HepG2 (cell line): ENCODE measurements at regions not wholly inside any gene's neighbourhood (a gene's known extent, or its start where the extent isn't known, plus 50 kb on each side); places are given as distances from the start of the nearest gene placed in this dataset.
A peak's percentile ranks its signal among the peaks of the same experiment; 100 is the strongest.

ENCODE experiments used
- ATAC-seq: fragments of 200-7000 bp; cut with Tn5 transposase; 3 replicates; pipeline ENCODE4 v1.9.1; 2020; ENCODE audit warnings: mild to moderate bottlenecking, moderate library complexity
- BruUV-seq: library from RNA; stranded (reverse); fragments of 400-500 nt; replicated peaks from 2 replicates; lab custom pipeline; 2021; lab: Mats Ljungman, UMichigan
- CTCF ChIA-PET: fragments of 300-600 bp; formaldehyde crosslinking; extraction: SDS; loops from one replicate; lab custom pipeline; 2021; ENCODE audit warnings: low total read pairs, inconsistent platforms, low intra/inter-chr PET ratio; lab: Yijun Ruan, JAX
- POLR2A ChIA-PET: fragments of 350-600 bp; sonication (Branson Sonifier 250); formaldehyde crosslinking; loops from one replicate; lab custom pipeline; 2020; ENCODE audit warnings: antibody characterized with exemption, inconsistent platforms; lab: Yijun Ruan, JAX
- DNase-seq: peaks from one replicate; pipeline ENCODE4 v3.0.0-alpha.2; 2015; ENCODE audit warnings: low spot score
- FAIRE-seq: peaks from 3 replicates; lab custom pipeline; 2011; peaks lifted over from hg19 to GRCh38; lab: Jason Lieb, UNC
- H2AFZ ChIP-seq: one replicate; pipeline ENCODE4 v1.6.1; 2011; ENCODE audit warnings: low read length, inconsistent platforms
- H3K27ac ChIP-seq: fragments of 300-600 bp; 3 replicates; pipeline ENCODE4 v1.8.0; 2011; ENCODE audit warnings: mixed run types, mild to moderate bottlenecking, mixed read lengths, low read length, inconsistent platforms; ENCODE audit not compliant: insufficient read depth; ENCODE audit errors: extremely low read length
- H3K27me3 ChIP-seq, 2 experiments: fragments of 200-600 bp in 1 of 2; 2 replicates in 1 of 2; 3 replicates in 1 of 2; pipeline versions ENCODE4 v1.6.0 to v1.8.0; 2011; ENCODE audit warnings: low read length in 2 of 2, mild to moderate bottlenecking in 2 of 2, moderate library complexity in 2 of 2, inconsistent platforms in 1 of 2; ENCODE audit not compliant: insufficient read depth in 2 of 2, control insufficient read depth in 1 of 2
- H3K36me3 ChIP-seq, 2 experiments: fragments of 200-600 bp in 1 of 2; replicated peaks in 1 of 2; 2 replicates in 1 of 2; 3 replicates in 1 of 2; pipeline versions ENCODE4 v1.5.1 to v1.8.0; 2011; ENCODE audit warnings: low read length in 2 of 2, inconsistent platforms in 1 of 2; ENCODE audit not compliant: insufficient read depth in 2 of 2, control insufficient read depth in 1 of 2
- H3K4me1 ChIP-seq: 2 replicates; pipeline ENCODE4 v1.5.1; 2012; ENCODE audit warnings: low read length, inconsistent platforms; ENCODE audit not compliant: insufficient read depth
- H3K4me2 ChIP-seq: 2 replicates; pipeline ENCODE4 v1.6.0; 2011; ENCODE audit warnings: low read depth, low read length, inconsistent platforms
- H3K4me3 ChIP-seq, 3 experiments: fragments of 200-600 bp in 1 of 3; sonication (generic), shearing (Covaris generic) in 1 of 3; replicated peaks in 1 of 3; 2 replicates each; pipeline ENCODE4 v1.5.1; 2011 to 2016; ENCODE audit warnings: low read length in 3 of 3, inconsistent platforms in 2 of 3, low read depth in 2 of 3, mild to moderate bottlenecking in 2 of 3, control low read depth in 1 of 3, mixed read lengths in 1 of 3; ENCODE audit not compliant: insufficient read depth in 1 of 3
- H3K79me2 ChIP-seq: one replicate; pipeline ENCODE4 v1.6.1; 2011; ENCODE audit warnings: low read length, inconsistent platforms; ENCODE audit not compliant: insufficient read depth
- H3K9ac ChIP-seq: 2 replicates; pipeline ENCODE4 v1.6.0; 2011; ENCODE audit warnings: mild to moderate bottlenecking, low read depth, low read length, inconsistent platforms; ENCODE audit not compliant: insufficient read depth
- H3K9me3 ChIP-seq: 2 replicates; pipeline ENCODE4 v1.5.1; 2012; ENCODE audit warnings: mild to moderate bottlenecking, low read length
- H4K20me1 ChIP-seq: 2 replicates; pipeline ENCODE4 v1.6.0; 2011; ENCODE audit warnings: inconsistent platforms, mild to moderate bottlenecking, low read length, moderate library complexity; ENCODE audit not compliant: insufficient read depth
- MAFF ChIP-seq: IDR thresholded peaks from 2 replicates; pipeline ENCODE4 v1.6.1; 2011; ENCODE audit warnings: low read depth, low read length, improper control_type of control experiment
- MAFK ChIP-seq, 2 experiments: IDR thresholded peaks in 1 of 2; conservative IDR thresholded peaks in 1 of 2; 2 replicates each; pipeline ENCODE4 v1.6.1; 2011; ENCODE audit warnings: improper control_type of control experiment in 2 of 2, low read length in 2 of 2
- RFX5 ChIP-seq: IDR thresholded peaks from 2 replicates; pipeline ENCODE4 v1.6.1; 2011; ENCODE audit warnings: low read depth, low read length, improper control_type of control experiment
- ZFX ChIP-seq: sonication (generic); formaldehyde crosslinking; IDR thresholded peaks from 2 replicates; pipeline ENCODE4 v1.4.0; 2020; ENCODE audit warnings: mild to moderate bottlenecking, low read depth, missing genetic modification reagents, moderate library complexity
- ZNF224 ChIP-seq: sonication (generic); formaldehyde crosslinking; IDR thresholded peaks from 2 replicates; pipeline ENCODE4 v1.5.0; 2020; ENCODE audit warnings: mild to moderate bottlenecking, missing genetic modification reagents
- ZNF260 ChIP-seq: sonication (generic); formaldehyde crosslinking; IDR thresholded peaks from 2 replicates; pipeline ENCODE4 v1.4.0; 2020; ENCODE audit warnings: missing genetic modification reagents, low read depth, mild to moderate bottlenecking, borderline replicate concordance
- WGBS: methylation state at CpG from one replicate; pipeline ENCODE4 v1.1.6; 2017; ENCODE audit warnings: low lambda C conversion rate; 5-methylcytosine and 5-hydroxymethylcytosine counted together
- in situ Hi-C: cut with HindIII; loops from 2 replicates; pipeline ENCODE4 v1.10.0; 2017; ENCODE audit warnings: low pct_unique_long_range_greater_than_20kb; ENCODE audit not compliant: extremely low pct_ligation_motif_present
- intact Hi-C: fragments of 100-400 bp; cut with micrococcal nuclease; formaldehyde crosslinking; loops from one replicate; pipeline ENCODE4 v1.10.0; 2022; ENCODE audit not compliant: unreplicated experiment
- TF ChIP-seq, protein P1 (sequence below): IDR thresholded peaks from 2 replicates; pipeline ENCODE4 v1.6.1; 2016; ENCODE audit warnings: missing compliant biosample characterization, missing genetic modification reagents, borderline replicate concordance
- TF ChIP-seq, protein P2 (sequence below): sonication (generic); formaldehyde crosslinking; IDR thresholded peaks from 2 replicates; pipeline ENCODE4 v1.8.1; 2023; ENCODE audit warnings: mild to moderate bottlenecking, moderate library complexity, missing genetic modification reagents
- TF ChIP-seq, protein P3 (sequence below): sonication (generic); formaldehyde crosslinking; IDR thresholded peaks from 2 replicates; pipeline ENCODE4 v1.4.0; 2020; ENCODE audit warnings: missing genetic modification reagents
- TF ChIP-seq, protein P4 (sequence below): sonication (generic); formaldehyde crosslinking; IDR thresholded peaks from 2 replicates; pipeline ENCODE4 v1.4.0; 2020; ENCODE audit warnings: missing genetic modification reagents
- TF ChIP-seq, protein P5 (sequence below): sonication (generic); formaldehyde crosslinking; IDR thresholded peaks from 2 replicates; pipeline ENCODE4 v1.8.0; 2022; ENCODE audit warnings: mild to moderate bottlenecking, missing genetic modification reagents, moderate library complexity
- TF ChIP-seq, protein P6 (sequence below): sonication (generic); formaldehyde crosslinking; IDR thresholded peaks from 2 replicates; pipeline ENCODE4 v1.4.0; 2020; ENCODE audit warnings: mild to moderate bottlenecking, missing genetic modification reagents

DNA sequence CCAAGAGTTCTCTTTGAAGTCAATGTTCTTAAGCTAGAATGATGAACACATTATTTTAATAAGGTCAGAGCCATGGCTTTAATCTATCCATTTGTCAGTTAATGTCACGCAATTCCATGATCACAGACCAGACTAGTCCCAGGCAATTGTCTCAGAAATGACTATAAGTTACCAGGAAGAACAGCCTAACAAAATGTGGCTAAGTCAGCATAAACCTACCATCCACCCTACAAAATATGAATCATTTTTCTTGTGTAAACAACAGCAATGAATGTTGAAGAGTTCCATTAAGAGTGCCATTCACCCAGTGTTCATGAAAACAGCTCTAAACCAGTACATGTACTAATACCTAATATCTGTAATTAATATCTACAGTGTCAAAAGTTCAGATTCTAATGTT lies 127.5 kb downstream of the KCTD12 start:
- H4K20me1 ChIP-seq, result no peaks in the 10 kb centered on the region
- H3K27ac ChIP-seq, result no peak overlapping the region
- ATAC-seq (no peak), FAIRE-seq (no peak), DNase-seq (no peak)
- H3K4me3 ChIP-seq, result no peak overlapping the region
- WGBS, result 5% methylated on average over 1 of the region's 1 CpG
- H3K27me3 ChIP-seq, result no peaks in the 10 kb centered on the region; a peak in 1 of 5 replicates
- H3K4me2 ChIP-seq, result no peak overlapping the region
- ChIA-PET CTCF (no interaction called here), POLR2A (no interaction called here)
- no peak overlapping the region for H3K9ac ChIP-seq
- in situ Hi-C loops, result no loop called here
- no TSS peak for BruUV-seq
- TF ChIP-seq, protein P1, sequence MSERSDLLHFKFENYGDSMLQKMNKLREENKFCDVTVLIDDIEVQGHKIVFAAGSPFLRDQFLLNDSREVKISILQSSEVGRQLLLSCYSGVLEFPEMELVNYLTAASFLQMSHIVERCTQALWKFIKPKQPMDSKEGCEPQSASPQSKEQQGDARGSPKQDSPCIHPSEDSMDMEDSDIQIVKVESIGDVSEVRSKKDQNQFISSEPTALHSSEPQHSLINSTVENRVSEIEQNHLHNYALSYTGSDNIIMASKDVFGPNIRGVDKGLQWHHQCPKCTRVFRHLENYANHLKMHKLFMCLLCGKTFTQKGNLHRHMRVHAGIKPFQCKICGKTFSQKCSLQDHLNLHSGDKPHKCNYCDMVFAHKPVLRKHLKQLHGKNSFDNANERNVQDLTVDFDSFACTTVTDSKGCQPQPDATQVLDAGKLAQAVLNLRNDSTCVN (CRISPR knock-in tag), result no peak
- TF ChIP-seq, protein P2, sequence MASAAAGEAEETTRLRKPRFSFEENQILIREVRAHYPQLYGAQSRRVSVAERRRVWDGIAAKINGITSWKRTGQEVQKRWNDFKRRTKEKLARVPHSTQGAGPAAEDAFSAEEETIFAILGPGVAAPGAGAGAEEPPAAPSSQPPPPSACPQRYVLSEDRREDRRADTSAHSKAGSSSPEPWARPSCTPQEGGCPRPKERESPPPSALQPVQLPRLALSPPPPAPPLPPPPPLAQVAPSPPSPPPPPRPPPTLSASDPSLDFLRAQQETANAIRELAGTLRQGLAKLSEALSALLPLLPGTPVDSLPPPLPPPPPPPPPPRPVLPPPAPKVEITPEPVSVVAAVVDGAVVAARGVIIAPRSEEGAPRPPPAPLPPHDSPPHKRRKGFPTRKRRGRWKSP (CRISPR knock-in tag), result no peak
- TF ChIP-seq, protein P3, sequence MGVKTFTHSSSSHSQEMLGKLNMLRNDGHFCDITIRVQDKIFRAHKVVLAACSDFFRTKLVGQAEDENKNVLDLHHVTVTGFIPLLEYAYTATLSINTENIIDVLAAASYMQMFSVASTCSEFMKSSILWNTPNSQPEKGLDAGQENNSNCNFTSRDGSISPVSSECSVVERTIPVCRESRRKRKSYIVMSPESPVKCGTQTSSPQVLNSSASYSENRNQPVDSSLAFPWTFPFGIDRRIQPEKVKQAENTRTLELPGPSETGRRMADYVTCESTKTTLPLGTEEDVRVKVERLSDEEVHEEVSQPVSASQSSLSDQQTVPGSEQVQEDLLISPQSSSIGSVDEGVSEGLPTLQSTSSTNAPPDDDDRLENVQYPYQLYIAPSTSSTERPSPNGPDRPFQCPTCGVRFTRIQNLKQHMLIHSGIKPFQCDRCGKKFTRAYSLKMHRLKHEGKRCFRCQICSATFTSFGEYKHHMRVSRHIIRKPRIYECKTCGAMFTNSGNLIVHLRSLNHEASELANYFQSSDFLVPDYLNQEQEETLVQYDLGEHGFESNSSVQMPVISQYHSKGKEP (CRISPR knock-in tag), result no peak
- TF ChIP-seq MAFK (conservative IDR thresholded peaks at IDR 0.05 in 1 of 2, IDR thresholded peaks at IDR 0.05 in 1 of 2; ENCODE audit: low read length in 2 of 2) (peak; percentile 17 to 45; a peak in 2 of 4 replicates), RFX5 (no peak), ZNF224 (CRISPR knock-in tag) (no peak), ZFX (CRISPR knock-in tag) (no peak), ZNF260 (CRISPR knock-in tag) (no peak), MAFF (0 out of 2 replicates have a peak, but pooled peaks have one; percentile 17)
- TF ChIP-seq, protein P4, sequence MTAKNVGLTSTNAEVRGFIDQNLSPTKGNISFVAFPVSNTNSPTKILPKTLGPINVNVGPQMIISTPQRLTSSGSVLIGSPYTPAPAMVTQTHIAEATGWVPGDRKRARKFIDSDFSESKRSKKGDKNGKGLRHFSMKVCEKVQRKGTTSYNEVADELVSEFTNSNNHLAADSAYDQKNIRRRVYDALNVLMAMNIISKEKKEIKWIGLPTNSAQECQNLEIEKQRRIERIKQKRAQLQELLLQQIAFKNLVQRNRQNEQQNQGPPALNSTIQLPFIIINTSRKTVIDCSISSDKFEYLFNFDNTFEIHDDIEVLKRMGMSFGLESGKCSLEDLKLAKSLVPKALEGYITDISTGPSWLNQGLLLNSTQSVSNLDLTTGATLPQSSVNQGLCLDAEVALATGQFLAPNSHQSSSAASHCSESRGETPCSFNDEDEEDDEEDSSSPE (CRISPR knock-in tag), result no peak
- TF ChIP-seq, protein P5, sequence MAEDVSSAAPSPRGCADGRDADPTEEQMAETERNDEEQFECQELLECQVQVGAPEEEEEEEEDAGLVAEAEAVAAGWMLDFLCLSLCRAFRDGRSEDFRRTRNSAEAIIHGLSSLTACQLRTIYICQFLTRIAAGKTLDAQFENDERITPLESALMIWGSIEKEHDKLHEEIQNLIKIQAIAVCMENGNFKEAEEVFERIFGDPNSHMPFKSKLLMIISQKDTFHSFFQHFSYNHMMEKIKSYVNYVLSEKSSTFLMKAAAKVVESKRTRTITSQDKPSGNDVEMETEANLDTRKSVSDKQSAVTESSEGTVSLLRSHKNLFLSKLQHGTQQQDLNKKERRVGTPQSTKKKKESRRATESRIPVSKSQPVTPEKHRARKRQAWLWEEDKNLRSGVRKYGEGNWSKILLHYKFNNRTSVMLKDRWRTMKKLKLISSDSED (CRISPR knock-in tag), result no peak
- TF ChIP-seq, protein P6, sequence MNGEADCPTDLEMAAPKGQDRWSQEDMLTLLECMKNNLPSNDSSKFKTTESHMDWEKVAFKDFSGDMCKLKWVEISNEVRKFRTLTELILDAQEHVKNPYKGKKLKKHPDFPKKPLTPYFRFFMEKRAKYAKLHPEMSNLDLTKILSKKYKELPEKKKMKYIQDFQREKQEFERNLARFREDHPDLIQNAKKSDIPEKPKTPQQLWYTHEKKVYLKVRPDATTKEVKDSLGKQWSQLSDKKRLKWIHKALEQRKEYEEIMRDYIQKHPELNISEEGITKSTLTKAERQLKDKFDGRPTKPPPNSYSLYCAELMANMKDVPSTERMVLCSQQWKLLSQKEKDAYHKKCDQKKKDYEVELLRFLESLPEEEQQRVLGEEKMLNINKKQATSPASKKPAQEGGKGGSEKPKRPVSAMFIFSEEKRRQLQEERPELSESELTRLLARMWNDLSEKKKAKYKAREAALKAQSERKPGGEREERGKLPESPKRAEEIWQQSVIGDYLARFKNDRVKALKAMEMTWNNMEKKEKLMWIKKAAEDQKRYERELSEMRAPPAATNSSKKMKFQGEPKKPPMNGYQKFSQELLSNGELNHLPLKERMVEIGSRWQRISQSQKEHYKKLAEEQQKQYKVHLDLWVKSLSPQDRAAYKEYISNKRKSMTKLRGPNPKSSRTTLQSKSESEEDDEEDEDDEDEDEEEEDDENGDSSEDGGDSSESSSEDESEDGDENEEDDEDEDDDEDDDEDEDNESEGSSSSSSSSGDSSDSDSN (CRISPR knock-in tag), result no peak
- H3K9me3 ChIP-seq, result no peaks in the 10 kb centered on the region
- H3K36me3 ChIP-seq, result no peaks in the 10 kb centered on the region
- no peak overlapping the region for H2AFZ ChIP-seq
- intact Hi-C loops, result no loop called here
- no peaks in the 10 kb centered on the region for H3K79me2 ChIP-seq
- no peaks in the 10 kb centered on the region for H3K4me1 ChIP-seq
